ENCODE measurements at regions not wholly inside any gene's neighbourhood (a gene's known extent, or its start where the extent isn't known, plus 50 kb on each side); places are given as distances from the start of the nearest gene placed in this dataset.

GRCh38 chr12:125519026-125519651 is 453.9 kb downstream of the AACS start (continued):
- TF ChIP-seq, protein P1, sequence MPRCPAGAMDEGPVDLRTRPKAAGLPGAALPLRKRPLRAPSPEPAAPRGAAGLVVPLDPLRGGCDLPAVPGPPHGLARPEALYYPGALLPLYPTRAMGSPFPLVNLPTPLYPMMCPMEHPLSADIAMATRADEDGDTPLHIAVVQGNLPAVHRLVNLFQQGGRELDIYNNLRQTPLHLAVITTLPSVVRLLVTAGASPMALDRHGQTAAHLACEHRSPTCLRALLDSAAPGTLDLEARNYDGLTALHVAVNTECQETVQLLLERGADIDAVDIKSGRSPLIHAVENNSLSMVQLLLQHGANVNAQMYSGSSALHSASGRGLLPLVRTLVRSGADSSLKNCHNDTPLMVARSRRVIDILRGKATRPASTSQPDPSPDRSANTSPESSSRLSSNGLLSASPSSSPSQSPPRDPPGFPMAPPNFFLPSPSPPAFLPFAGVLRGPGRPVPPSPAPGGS (IDR thresholded peaks at IDR 0.05; ENCODE audit: borderline replicate concordance, insufficient read depth, low read depth, low read length, poor library complexity, severe bottlenecking), result no peak
- TF ChIP-seq ZNF207 (IDR thresholded peaks at IDR 0.05; ENCODE audit: borderline replicate concordance), result no peak
- TF ChIP-seq JUNB (IDR thresholded peaks at IDR 0.05), result no peak

- Histone ChIP-seq H4K20me1 (ENCODE audit: control insufficient read depth, insufficient read depth) (no peaks in the 10 kb centered on the region), H3K27me3 (replicated peaks in 1 of 2; ENCODE audit: control insufficient read depth in 2 of 2, insufficient read depth in 2 of 2, low read length in 1 of 2) (no peaks in the 10 kb centered on the region), H3K9me3 (replicated peaks; ENCODE audit: control insufficient read depth, insufficient read depth, low read length) (no peaks in the 10 kb centered on the region; the same call in 2 of the 3 replicates), H3K4me3 (no peak overlapping the region), H3K79me2 (ENCODE audit: control insufficient read depth, insufficient read depth, low read length) (no peaks in the 10 kb centered on the region), H3K27ac (ENCODE audit: control insufficient read depth, insufficient read depth) (no peak overlapping the region), H3K4me1 (ENCODE audit: control insufficient read depth, insufficient read depth, low read length) (no peaks in the 10 kb centered on the region), H3K4me2 (ENCODE audit: control insufficient read depth, insufficient read depth) (no peak overlapping the region), H3K36me3 (ENCODE audit: control insufficient read depth in 2 of 2, insufficient read depth in 2 of 2, low read length in 1 of 2) (no peaks in the 10 kb centered on the region), H3K9ac (ENCODE audit: control insufficient read depth, insufficient read depth, low read length) (no peak overlapping the region), H2AFZ (ENCODE audit: control insufficient read depth, low read depth, low read length) (no peak overlapping the region)
- no peak for FAIRE-seq
- ChIA-PET RAD21 (ENCODE audit: unreplicated experiment) (no interaction called here), SMC1A (ENCODE audit: uncharacterized antibody, unreplicated experiment) (no interaction called here), CTCF (no interaction called here), POLR2A (no interaction called here)
- TF ChIP-seq JUND (IDR thresholded peaks at IDR 0.05; ENCODE audit: low read depth, low read length) (no peak), MXI1 (IDR thresholded peaks at IDR 0.05; ENCODE audit: low read depth, low read length) (no peak), GATAD2B (conservative IDR thresholded peaks at IDR 0.05; ENCODE audit: low read depth) (no peak), CREB1 (IDR thresholded peaks at IDR 0.05; ENCODE audit: low read depth) (no peak), SIX5 (IDR thresholded peaks at IDR 0.05; ENCODE audit: low read depth, low read length, severe bottlenecking) (no peak), MTA3 (IDR thresholded peaks at IDR 0.05; ENCODE audit: borderline replicate concordance, low read length) (no peak), NFXL1 (IDR thresholded peaks at IDR 0.05; ENCODE audit: borderline replicate concordance) (no peak), CREM (IDR thresholded peaks at IDR 0.05; ENCODE audit: low read depth) (no peak), SREBF2 (IDR thresholded peaks at IDR 0.05; ENCODE audit: low read length) (no peak), EGR1 (IDR thresholded peaks at IDR 0.05; ENCODE audit: borderline replicate concordance in 1 of 2, low read depth in 2 of 2, low read length in 2 of 2) (no peak), IKZF1 (conservative IDR thresholded peaks at IDR 0.05) (no peak), SPI1 (IDR thresholded peaks at IDR 0.05; ENCODE audit: borderline replicate concordance, insufficient read depth, low read depth, low read length) (no peak)
- intact Hi-C loops (cut with micrococcal nuclease; ENCODE audit: unreplicated experiment), result no loop called here
- 12% methylated on average over 5 of the region's 5 CpGs for WGBS (ENCODE audit: insufficient coverage, insufficient replicate concordance, low lambda C conversion rate, missing lambda C conversion rate)
- no peak for ATAC-seq
- BruUV-seq (replicated peaks), result no TSS peak
- DNase-seq (ENCODE audit: low read depth, low spot score), result no peak
- in situ Hi-C loops (cut with MboI), result no loop called here
Measured at GRCh38 chr12:125525879-125526278, 460.6 kb downstream of the AACS start.
